WI38 (cell line): ENCODE measurements at regions not wholly inside any gene's neighbourhood (a gene's known extent, or its start where the extent isn't known, plus 50 kb on each side); places are given as distances from the start of the nearest gene placed in this dataset.
A peak's percentile ranks its signal among the peaks of the same experiment; 100 is the strongest.

Experiments used
- H3K4me3 ChIP-seq: 2 replicates; pipeline ENCODE4 v1.5.1; 2011; ENCODE audit warnings: low read depth, mild to moderate bottlenecking, control low read depth, low read length
- TF ChIP-seq, protein P1 (sequence below): IDR thresholded peaks from 2 replicates; pipeline ENCODE4 v1.5.1; 2012; ENCODE audit warnings: low read depth, mild to moderate bottlenecking, control low read depth, low read length

DNA sequence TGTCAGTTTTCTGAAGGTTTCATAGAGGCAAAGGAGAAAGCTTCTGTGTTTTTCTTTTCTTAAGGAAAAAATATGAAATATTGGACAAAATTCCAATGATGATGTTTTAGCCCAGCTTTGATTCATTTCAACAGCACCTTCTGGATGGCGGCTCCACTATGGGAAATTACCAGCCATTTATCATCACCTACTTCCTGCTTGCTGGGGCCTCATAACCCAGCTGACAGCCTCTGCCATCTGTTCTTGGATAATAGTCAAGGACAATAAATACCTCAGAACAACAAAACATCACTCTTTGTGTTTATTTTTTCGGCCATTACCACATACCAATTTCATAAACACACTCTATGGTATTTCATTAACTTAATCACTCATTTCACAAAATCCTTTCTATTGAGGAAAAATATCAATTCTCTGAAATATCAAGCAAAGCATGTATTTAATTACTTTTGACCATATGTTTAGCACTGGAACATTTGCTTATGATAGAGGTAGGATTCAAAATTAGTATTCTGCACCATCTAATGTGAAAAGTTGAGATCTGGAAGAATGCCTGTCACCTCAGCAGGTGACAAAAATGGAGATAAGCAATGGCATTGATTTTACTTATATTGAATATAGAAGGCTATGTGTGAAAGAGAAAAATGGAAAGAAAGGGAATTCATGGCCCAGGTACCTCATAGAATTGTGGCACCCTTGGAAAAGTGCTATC, 629.7 kb downstream of the LIG4 start:
- TF ChIP-seq, protein P1, sequence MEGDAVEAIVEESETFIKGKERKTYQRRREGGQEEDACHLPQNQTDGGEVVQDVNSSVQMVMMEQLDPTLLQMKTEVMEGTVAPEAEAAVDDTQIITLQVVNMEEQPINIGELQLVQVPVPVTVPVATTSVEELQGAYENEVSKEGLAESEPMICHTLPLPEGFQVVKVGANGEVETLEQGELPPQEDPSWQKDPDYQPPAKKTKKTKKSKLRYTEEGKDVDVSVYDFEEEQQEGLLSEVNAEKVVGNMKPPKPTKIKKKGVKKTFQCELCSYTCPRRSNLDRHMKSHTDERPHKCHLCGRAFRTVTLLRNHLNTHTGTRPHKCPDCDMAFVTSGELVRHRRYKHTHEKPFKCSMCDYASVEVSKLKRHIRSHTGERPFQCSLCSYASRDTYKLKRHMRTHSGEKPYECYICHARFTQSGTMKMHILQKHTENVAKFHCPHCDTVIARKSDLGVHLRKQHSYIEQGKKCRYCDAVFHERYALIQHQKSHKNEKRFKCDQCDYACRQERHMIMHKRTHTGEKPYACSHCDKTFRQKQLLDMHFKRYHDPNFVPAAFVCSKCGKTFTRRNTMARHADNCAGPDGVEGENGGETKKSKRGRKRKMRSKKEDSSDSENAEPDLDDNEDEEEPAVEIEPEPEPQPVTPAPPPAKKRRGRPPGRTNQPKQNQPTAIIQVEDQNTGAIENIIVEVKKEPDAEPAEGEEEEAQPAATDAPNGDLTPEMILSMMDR, result no peak

DNA sequence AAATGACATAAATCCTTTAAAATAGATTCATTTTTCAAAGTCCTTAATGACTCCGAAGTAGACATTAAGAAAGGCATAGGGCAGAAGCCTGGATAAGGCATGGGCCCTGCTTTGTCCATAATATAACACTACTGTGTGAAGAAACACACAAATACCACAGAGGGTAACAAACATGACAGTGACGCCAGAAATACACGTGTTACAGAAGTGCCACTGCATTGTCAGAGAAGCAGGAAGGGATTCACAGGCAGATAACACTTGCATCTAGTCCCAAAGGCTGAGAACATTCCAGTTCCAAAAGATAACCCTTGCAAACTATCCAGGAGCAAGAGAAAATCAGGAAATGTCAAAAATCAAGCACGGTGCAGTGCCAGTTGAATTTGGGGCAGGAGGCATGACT, 633.2 kb downstream of the LIG4 start:
- no peak overlapping the region for H3K4me3 ChIP-seq

More for the DNA sequence above, 629.7 kb downstream of the LIG4 start:
- H3K4me3 ChIP-seq, result peak overlapping the region; percentile 6; the same call in 1 of the 2 replicates

DNA sequence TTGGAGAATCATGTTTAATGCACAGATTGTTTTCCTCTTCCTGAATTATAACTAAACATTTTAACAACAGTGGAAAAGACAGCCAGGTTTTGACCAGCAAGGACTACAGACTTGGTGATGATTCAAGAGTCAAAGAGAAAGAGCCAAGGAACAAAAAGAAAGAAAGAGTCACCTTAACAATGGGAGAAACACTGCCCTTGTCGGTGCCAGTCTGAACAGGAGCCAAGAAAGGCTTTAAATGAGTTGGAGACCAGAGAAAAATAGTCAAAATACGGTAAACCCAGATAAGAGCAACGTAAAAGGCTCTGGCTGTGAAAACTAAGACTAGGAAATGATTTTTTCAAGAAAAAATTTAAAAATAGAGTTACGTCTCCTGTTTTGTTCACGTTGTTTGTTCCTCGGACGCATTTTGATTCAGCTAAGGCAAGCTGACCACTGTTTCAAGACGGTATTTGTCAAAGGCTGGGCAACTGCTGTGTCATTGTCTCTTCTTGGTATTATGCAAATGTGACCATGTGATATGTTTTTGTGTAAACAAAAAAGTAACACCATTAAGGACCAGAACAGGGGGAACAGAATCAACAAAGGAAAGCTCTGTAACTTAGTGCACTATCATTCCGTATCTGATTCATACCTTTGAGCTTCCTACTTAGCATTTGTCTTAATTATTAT, 634.5 kb downstream of the LIG4 start:
- no peak overlapping the region for H3K4me3 ChIP-seq
- TF ChIP-seq, protein P1, result no peak

More for the DNA sequence above, 633.2 kb downstream of the LIG4 start:
- TF ChIP-seq, protein P1, result no peak

DNA sequence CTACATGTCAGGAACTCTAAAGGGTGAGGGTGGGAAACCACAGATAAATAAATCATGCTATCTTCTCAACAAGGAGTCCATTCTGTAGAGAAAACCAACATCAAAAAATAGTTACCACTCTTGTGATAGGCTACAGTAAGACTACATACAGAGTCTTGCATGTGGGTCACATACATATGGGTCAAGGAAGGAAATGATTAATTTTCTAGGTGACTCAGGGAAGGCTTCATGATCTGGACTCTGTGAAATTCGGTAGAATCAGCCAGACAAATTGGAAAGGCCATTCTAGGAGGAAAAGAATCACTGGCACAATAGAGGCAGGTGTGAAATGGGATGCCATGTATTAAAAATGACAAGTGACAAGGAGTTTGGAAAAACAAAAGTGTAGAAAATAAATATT, 638.9 kb downstream of the LIG4 start:
- TF ChIP-seq, protein P1, result no peak
- no peak overlapping the region for H3K4me3 ChIP-seq

DNA sequence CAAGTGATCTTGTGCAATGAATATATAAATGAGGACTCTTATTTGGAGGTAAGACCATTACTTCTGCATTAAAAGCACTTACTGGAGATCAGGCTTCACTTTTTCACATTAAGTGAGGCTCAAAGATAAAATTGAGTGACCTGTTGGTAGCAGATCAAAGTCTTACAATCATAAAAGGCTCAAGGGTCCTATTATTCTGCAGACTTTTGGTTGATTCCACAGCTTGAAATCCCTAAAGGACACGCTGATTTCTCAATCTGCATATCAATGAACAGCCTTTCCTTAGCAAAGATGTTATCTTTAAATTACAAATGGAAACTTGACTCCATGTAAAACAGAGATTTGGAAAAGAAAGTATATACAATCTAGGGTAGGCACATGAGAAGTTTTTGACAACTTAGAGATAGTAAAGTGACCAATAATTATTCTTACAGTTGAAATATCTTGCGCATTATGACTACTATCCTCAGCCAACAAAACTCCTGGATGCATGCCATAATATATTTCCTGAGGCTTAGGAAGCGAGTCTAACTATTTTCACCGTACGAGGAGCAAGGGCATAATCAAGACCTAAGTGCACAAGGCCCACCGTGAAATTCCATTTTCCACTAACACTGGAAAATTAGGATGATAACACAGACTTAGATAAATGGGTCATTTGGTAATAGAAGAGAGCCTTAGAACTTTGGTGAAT, 640.7 kb downstream of the LIG4 start:
- TF ChIP-seq, protein P1, result no peak
- no peak overlapping the region for H3K4me3 ChIP-seq

DNA sequence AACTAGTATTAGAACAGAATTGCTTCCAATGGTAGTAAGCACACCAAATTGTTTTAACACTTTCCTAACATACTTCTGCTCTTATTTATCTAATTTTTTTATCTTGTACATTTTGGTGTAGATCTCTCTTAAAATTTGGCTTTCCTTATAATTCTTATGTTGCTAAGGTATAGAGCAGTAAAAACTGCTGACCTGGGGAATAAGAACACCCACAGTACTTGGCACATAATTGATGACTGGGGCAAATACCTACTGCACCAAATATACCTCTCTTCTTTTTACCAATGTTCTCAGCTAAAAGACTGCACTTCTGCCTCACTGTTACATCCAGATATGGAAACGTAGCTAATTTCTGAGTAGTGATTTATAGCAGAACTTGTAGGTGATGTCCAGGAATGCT, 642.2 kb downstream of the LIG4 start:
- TF ChIP-seq, protein P1, result no peak
- no peak overlapping the region for H3K4me3 ChIP-seq

DNA sequence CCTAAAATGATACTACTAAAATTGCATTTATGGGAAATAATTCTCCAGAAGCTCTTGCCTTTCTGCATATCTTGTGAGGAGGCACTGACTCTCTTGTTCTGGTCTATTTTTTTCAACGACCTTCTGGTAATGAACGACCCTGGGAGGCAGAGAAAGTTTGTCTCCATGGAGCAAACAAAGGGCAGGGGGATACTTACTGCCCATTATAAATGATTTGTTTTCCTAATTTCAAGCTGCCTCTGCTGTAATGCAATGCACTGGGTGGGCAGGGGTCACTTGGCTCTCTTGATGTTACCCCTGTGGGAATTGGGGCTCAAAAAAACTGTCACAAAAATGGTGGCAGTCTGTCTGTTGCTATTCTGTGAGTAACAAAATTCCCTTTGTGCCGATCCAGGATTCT, 643.2 kb downstream of the LIG4 start:
- no peak overlapping the region for H3K4me3 ChIP-seq
- TF ChIP-seq, protein P1, result no peak
